SHP77 (cell line): ENCODE measurements at regions not wholly inside any gene's neighbourhood (a gene's known extent, or its start where the extent isn't known, plus 50 kb on each side); places are given as distances from the start of the nearest gene placed in this dataset.
A peak's percentile ranks its signal among the peaks of the same experiment; 100 is the strongest.
"Not testable (repeated sequence)": the region's sequence is repeated elsewhere in the genome, so short reads cannot be mapped to it uniquely, and the experiment has no call there.

ENCODE experiments used
- DNase-seq, 2 experiments: peaks; one replicate each; lab custom pipeline; 2025; lab: John Stamatoyannopoulos, UW

DNA sequence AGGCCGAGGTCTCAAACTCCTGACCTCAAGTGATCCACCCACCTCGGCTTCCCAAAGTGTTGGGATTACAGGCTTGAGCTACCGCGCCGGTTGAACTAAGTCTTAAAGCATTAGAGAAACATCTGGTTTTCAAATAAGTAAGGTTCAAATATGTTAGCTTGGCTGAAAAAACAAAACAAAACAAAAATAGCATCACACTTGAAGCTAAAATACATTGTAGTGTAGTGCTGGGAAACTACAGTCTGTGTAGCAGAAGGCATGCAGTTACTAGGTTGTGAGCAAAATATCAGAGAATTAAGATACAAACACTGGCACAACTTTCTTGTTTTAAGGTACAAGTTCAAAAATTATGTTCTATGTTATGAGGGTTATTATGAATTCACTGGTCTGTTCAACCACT is 224.8 kb upstream of the CHORDC1 start:
- DNase-seq, result no peak

DNA sequence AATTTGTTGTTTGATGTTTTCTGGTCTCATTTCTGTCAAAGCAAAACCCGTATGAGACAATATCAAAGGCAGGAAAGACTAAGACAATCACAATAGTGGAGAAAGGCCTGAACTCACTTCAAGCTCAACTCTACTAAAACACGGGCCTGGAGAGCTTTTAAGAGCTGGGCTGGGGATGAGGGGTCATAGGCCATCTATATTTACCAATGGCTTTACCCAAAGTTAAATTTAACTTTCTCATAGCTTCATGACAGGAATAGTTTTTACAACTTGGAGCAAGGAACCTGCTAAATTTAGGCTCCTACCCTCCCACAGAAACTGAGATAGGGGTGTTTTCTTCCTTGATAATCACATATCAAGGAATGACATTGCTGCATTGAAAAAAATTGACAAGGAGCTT is 223.4 kb upstream of the CHORDC1 start:
- DNase-seq, result no peak

DNA sequence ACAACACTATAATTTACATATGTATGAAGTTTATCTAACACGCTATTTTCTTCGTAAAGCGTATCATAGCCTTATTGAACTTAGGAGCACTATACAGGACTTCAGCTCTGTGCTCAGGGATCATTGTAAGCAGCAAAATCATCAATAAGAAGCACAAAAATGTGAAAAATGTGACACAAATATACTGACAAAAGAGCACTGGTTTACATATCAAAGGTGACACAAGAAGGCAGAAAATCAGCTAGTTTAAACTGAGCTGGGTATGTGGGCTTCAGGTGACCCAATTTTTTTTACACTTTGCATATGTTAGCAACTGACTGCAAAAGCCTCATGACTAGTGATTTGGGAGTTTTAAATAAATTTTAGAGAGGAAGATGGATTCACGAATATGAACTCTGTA is 215.2 kb upstream of the CHORDC1 start:
- DNase-seq, result no peak

DNA sequence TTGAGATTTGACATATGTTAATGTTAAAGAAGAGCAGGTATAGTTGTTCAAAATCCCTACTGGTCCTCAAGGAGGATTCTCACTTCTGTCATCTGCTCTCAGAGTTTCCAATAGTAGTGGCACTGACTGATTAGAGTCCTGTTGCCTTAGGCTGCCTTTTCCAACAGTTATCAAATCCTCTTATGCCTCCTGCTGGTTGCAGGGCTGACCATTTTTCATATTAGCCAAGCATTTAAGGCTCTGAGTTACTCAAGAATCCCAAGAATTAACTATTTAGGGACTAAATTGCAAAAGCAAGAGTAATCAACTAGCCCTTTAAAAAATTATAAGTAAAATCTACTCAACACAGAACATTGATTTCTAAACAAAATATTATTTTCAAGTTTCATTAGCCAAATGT is 212.0 kb upstream of the CHORDC1 start:
- DNase-seq, result peak in 1 of 2 experiments; percentile 1

DNA sequence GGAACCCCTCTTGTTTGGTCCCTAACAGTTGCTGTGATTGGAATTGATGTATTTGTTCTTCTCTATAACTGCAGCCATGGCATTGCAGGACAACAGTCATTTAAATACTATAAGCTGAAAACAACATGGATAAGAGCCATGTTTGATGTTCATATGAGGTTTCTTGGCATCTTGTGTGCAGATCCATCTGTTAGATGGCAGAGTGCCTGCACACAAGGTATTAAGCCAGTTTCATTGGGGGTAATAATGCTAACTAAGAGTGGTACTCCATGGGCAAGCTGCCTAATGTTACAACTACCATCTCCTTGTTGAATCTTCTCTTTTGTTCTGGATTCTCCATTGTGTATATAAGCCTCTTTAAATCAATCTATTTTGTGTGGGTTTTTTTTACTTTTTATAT is 206.0 kb upstream of the CHORDC1 start:
- no peak for DNase-seq

DNA sequence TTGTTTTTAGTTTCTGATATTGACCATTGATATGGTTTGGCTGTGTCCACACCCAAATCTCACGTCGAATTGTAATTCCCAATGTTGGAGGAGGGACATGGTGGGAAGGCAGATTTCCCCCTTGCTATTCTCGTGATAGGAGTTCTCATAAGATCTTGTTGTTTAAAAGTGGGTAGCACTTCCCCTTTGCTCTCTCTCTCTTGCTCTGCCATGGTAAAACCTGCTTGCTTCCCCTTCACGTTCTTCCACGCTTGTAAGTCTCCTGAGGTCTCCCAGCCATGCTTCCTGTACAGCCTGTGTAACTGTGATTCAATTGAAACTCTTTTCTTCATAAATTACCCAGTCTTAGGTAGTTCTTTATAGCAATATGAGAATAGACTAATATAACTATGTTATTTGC is 203.6 kb upstream of the CHORDC1 start:
- DNase-seq, result no peak

DNA sequence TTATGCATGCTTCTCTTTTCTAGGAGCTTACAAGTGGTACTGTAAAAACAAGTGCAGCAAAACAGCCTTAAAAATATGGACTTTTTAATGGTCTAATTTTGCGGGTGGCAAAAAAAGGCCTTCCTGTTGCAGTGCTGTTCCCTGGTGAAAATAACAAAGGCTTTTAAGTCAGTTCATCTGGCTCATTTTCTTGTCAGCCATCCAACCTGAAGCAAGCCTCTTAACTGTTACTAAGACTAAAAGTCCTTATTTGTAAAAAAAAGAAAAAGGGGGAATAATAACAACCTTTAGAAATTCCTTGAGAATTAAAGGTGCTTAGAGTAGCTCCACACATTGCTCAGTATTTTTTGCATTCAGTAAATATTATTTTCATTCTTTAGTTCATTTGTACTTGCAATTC is 200.5 kb upstream of the CHORDC1 start:
- no peak for DNase-seq

DNA sequence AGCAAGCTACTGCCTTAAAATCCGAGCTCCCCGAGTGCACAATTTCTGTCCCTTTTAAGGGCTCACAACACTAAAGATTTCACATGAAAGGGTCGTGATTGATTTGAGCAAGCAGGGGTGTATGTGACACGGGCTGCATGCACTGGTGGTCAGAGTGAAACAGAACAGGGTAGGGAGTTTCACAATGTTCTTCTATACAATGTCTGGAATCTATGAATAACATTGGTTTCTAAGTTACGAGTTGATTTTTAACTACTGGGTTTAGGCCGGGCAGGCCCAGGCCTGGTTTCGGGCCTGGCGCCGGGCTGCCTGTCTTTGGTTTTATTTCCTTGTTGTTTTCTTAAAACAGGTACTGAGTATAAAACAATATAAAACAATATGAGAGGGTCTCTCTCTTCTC is 199.9 kb upstream of the CHORDC1 start:
- DNase-seq, result not testable (repeated sequence)

DNA sequence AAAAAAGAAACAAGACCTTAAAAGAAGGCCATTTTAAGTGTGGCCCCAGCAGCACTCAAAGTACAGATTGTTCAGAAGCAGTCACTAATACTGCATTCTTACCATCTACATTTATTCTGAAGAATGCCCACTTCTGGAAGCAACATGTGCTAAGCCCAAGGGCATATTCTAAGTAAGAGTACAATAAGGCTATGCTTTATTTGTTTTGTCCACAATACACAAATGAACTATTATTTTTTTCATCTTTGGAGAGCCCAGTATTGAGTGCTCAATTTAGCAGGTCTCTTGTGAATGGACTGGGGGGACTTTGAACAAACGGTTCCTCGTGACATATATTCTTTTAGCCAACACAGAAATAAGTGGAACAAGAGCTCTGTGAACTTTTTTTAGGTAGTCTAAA is 191.4 kb upstream of the CHORDC1 start:
- DNase-seq, result no peak

DNA sequence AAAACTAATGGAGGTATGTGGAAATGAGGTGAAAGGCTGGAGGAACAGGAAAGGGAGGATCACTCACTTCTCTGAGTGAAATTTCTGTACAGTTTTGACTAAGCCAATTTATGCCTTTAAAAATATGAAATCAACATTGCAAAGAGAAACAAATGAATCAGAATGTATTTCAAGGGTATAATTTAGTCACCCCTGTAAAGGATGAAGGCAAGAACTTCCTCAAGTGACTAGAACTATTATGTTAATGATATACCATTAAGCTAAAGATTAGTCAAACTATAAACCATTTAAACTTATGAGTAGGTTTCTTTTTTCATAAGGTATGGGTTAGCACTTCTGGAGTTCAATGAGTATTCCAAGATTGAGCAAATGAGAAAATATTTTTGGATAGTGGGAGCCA is 184.5 kb upstream of the CHORDC1 start:
- no peak for DNase-seq

DNA sequence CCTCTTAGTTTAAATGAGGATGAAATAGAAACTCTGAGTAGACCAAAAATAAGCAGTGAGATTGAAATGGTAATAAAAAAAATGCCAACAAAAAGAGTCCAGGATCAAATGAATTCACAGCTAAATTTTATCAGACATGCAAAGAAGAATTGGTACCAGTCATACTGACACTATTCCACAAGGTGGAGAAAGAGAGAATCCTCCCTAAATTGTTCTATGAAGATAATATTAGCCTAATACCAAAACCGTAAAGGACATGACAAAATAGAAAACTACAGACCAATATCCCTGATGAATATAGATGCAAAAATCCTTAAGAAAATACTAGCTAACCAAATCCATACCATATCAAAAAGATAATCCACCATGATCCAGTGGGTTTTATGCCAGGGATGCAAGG is 169.8 kb upstream of the CHORDC1 start:
- no peak for DNase-seq

DNA sequence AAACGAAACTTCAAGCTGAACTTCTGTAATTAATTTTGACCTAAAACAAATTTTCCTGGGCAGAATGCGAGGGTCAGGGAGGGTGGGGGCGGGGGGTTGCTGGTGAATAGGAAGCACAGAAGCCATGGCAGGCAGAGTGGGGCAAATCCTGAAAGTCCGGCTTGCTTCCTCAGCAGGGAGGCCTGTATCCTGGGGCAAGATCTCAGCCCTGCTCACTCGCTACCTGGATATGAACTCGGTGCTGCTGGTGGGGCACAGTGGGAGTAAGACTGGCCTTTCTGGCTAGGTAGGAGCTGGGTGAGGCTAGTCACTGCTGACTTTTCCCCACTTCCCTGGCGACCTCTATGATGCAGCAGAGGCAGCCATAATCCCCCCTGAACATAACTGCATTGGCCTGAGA is 168.9 kb upstream of the CHORDC1 start:
- no peak for DNase-seq

DNA sequence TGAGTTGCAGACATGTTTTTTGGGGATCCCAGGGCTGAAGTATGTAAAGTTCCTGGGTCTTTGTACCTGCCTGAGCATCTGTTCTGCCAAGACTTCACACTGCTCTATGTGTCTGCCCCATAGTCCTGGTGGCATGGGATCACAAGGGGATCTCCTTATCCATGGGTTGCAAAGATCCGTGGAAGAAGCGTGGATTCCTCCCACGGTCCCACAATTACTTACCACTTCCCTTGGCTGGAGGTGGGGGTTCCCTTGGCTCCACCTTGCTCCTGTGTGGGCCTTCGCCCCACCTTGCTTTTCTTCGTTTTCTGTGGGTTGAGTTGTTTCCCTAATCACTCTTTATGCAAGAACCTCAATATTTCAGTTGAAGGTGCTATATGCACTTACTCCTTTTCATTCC is 157.4 kb upstream of the CHORDC1 start:
- DNase-seq, result no peak

DNA sequence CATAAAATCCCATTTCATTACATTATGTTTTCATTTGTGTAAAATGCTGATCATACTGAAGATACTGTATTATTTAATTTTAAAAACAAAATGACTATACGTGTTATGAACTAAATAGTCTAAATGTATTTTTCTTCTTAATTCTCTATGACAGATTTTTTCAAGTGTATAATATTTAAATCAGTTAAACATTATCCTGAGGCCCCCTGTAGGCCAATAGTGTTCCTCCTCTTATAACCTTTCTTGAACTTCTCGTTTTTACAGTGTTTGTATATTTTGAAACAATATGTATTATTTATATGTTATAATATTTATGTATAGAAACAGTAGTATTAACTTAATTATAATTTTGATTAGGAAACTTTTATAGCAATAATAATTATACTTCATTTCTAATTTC is 151.1 kb upstream of the CHORDC1 start:
- no peak for DNase-seq

DNA sequence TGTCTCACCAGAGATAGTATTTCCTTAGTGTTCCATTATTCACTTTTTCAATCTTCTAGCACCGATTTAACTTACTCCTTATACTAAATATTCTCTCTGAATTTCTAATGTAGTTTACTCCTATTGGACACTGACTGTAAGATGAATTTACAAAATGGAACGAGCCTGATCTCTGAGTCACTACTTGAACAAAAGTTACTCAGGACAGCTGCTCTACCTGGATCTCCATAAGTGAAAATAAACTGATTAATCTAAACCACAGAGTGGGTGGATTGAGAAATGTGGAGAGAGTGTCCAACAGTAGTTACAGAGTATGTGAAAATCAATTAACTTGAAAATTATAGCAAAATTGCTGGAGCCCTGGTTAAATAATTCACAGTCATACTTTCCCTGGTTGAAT is 141.7 kb upstream of the CHORDC1 start:
- no peak for DNase-seq

DNA sequence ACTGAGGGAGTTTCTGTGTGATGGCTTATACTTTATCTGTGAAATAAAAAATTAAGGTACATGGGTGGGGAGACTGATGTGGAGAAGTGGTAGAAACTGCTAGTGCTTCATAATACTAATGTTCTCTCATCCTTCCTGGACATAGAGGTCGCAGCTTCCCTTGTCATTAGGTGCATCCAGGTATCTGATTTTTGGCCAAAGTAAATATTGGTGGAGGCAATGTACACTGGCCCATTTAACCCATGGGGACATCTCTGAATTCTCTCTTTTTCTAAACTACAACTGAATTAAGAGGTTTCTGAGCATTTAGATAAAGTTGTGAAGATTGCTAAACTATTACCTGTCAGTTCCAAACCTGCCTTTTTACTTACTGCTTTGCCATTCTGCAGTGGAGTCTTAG is 140.9 kb upstream of the CHORDC1 start:
- no peak for DNase-seq

DNA sequence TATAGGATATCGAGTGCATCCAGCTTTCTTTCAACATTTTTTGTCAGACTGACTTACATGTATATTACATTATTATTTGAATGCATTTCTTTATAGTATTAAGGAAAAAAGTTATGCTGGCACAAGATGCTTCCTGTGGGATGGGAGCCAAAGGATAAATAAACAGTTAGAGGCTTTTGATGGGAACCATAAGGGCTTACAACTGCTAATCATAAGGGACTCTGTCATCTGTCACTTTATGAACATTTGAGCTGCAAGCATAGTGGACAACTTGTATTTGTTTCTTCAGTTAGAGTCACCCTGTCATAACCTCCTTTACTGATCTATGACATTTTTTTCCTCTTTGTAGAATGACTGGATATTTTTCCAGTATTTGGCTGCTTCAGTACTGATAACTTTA is 132.4 kb upstream of the CHORDC1 start:
- DNase-seq, result no peak

DNA sequence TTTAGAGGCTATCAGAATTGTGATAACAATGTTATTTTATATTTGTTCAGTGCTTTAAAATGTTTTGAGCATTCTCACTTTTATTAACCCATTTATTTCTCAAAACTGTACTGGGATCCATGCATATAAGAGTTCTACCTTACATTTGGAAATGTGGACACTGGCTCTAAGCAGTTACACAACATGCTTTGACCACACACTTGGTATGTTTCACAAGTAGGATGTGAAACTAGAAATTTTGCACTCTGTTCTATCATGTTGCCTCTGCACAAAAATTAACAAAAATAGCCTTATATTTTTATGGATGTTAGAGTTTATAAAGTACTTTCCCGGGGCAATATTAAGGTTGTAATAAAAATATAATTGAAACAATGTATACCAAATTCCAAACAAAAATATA is 126.9 kb upstream of the CHORDC1 start:
- no peak for DNase-seq

DNA sequence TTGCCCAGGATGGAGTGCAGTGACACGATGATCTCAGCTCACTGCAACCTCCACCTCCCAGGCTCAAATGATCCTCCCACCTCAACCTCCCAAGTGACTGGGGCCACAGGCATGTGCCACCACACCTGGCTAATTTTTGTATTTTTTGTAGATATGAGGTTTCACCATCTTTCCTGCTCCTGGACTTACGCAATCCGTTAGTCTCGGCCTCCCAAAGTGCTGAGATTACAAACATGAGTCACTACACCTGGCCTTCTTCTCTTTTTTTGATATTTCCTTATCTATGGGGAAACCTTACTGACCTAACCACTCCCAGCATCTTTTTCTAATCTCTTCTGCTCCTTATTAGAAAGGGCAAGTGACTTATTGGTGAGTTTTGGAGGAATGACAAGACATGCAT is 121.7 kb upstream of the CHORDC1 start:
- DNase-seq, result no peak

DNA sequence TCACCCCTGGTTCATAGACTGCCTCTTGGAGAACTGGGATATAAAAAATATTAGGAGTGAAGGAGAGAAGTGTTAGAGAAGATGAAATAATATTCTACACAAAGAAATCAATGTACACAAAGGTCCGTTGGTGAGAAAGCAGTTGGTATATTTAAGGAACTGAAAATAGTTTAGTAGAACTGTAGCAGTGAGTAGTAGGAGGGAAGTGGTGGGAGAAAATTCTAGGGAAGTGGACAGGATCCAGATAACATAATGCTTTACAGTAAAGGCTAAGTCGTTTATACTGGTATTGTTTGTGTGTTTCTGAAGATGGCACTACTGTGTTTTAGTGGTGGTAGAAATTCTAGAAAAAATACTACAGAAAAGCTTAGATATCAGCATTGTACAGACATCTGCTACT is 120.8 kb upstream of the CHORDC1 start:
- DNase-seq, result no peak

DNA sequence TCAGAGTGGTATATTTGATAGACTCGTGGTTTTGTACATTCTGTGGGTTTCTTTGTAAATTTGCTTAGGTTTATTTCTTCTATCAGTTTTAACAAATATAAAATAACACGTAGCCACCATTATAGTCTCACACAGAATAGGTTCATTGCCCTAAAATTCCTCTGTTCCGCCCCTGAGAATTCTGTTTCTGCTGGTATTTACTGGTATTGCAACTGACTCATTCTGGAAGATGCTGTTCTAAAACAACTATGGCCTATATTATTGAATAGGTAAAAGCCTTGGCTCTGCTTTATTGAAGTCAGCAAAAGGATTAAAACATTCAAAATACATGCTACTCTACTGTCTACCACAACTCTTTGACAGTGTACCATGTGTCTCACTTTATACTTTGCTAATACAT is 119.1 kb upstream of the CHORDC1 start:
- no peak for DNase-seq

DNA sequence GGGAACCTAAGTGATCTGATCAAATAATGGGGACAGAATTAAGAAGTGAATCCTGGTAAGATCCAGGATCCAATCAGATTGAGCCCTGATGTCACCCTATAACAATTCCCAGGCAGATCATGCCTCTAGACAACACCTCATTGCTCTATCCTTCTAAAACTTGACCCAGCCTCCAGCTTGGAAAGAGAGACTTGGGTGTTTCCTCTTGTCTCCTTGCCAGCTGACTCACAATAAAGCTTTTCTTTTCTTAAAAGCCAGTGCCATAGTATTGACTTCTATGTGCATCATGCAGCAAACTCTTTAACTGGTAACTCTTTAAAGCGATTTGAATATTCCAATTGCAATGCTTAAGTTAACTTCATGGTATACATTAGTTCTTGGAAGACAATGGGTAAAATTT is 109.6 kb upstream of the CHORDC1 start:
- no peak for DNase-seq

DNA sequence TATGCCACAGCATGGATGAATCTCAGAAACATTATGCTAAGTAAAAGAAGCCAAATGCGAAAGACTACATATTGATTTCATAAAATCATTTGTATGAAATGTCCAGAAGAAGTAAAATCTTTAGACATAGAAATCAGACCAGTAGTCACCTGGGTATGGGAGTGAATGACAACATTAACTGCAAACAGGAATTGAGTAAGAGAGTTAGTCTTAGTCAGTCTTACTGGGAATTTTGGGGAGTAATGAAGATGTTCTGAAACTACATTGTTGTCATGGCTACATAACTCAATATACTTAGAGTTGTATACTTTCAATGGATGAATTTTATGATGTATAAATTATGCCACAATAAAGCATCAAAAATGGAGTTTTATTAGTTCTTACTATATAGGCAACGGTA is 107.8 kb upstream of the CHORDC1 start:
- DNase-seq, result no peak

DNA sequence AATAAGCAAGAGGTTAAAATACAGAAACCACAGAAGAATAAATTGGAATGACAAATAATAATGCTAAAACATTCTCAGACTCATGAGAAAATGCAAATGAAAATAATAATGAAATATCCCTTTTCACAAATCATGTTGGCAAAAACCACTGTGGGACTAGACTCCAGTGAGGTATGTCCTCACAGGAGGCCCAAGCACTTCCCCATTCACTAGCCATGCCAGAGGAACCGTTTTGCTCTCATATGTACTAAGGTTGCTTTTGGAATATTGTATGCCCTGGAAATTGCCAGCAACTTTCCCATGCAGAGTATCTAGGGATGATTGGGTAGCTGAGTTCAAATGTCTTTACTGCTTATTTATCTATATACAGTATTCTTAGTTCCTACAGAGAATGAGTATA is 106.2 kb upstream of the CHORDC1 start:
- DNase-seq, result no peak

DNA sequence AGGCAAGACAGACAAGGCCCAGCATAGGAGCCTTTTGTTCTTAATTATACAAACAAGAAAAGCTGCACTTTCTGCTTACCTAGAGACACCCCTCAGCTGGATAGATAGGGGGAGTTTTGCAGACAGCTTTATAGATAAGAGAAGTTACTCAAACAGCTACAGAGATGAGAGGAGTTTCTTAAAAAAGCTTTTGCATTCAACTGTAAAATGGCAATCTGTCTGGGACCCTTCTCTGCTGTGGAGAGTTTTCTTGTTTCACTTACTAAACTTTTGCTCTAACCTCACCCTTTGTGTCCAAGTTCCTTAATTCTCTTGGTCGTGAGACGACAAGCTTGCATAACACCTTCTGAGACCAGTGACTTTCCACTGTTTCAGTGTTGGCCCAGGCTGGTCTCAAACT is 103.8 kb upstream of the CHORDC1 start:
- DNase-seq, result no peak
